ENCODE measurements at regions not wholly inside any gene's neighbourhood (a gene's known extent, or its start where the extent isn't known, plus 50 kb on each side); places are given as distances from the start of the nearest gene placed in this dataset.

DNA sequence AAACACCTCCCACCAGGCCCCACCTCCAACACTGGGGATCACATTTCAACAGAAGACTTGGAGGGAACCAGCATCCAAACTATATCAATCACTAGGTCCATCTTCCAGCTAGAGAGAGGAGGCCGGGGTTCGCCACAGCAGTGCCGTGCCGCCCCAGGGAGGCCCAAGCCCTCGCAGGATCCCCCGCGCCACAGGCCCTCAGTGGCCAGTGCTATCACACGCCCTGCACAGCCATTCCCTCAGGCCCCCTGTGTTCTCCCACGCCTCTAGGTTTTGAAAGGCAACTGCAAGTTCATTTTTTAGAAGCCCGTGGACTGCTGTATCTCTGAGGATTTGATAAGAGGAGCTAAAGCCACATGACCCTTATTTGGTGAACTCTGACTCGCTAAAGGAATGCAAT is 136.4 kb downstream of the OAT start:
- TF ChIP-seq FOSL1 (IDR thresholded peaks at IDR 0.05; ENCODE audit: low read depth) (no peak), SP1 (IDR thresholded peaks at IDR 0.05; ENCODE audit: low read depth) (no peak), POLR2A (IDR thresholded peaks at IDR 0.05; ENCODE audit: borderline replicate concordance, extremely low read depth, insufficient read depth, insufficient read length) (no peak), EZH2 (IDR thresholded peaks at IDR 0.05) (no peak), JUND (IDR thresholded peaks at IDR 0.05) (no peak), EZH2phosphoT487 (IDR thresholded peaks at IDR 0.05; ENCODE audit: borderline replicate concordance) (no peak), YY1 (IDR thresholded peaks at IDR 0.05; ENCODE audit: extremely low read depth, insufficient replicate concordance, low read depth, low read length) (no peak), TCF7L2 (IDR thresholded peaks at IDR 0.05; ENCODE audit: borderline replicate concordance, extremely low read depth, insufficient read depth, insufficient read length) (no peak), CEBPB (IDR thresholded peaks at IDR 0.05; ENCODE audit: low read depth) (no peak), RAD21 (IDR thresholded peaks at IDR 0.05; ENCODE audit: low read depth) (no peak), ELF1 (IDR thresholded peaks at IDR 0.05; ENCODE audit: borderline replicate concordance, low read depth) (no peak)
- TF ChIP-seq, protein P1, sequence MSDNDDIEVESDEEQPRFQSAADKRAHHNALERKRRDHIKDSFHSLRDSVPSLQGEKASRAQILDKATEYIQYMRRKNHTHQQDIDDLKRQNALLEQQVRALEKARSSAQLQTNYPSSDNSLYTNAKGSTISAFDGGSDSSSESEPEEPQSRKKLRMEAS (IDR thresholded peaks at IDR 0.05), result no peak
- TF ChIP-seq, protein P2, sequence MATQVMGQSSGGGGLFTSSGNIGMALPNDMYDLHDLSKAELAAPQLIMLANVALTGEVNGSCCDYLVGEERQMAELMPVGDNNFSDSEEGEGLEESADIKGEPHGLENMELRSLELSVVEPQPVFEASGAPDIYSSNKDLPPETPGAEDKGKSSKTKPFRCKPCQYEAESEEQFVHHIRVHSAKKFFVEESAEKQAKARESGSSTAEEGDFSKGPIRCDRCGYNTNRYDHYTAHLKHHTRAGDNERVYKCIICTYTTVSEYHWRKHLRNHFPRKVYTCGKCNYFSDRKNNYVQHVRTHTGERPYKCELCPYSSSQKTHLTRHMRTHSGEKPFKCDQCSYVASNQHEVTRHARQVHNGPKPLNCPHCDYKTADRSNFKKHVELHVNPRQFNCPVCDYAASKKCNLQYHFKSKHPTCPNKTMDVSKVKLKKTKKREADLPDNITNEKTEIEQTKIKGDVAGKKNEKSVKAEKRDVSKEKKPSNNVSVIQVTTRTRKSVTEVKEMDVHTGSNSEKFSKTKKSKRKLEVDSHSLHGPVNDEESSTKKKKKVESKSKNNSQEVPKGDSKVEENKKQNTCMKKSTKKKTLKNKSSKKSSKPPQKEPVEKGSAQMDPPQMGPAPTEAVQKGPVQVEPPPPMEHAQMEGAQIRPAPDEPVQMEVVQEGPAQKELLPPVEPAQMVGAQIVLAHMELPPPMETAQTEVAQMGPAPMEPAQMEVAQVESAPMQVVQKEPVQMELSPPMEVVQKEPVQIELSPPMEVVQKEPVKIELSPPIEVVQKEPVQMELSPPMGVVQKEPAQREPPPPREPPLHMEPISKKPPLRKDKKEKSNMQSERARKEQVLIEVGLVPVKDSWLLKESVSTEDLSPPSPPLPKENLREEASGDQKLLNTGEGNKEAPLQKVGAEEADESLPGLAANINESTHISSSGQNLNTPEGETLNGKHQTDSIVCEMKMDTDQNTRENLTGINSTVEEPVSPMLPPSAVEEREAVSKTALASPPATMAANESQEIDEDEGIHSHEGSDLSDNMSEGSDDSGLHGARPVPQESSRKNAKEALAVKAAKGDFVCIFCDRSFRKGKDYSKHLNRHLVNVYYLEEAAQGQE (IDR thresholded peaks at IDR 0.05; ENCODE audit: low read depth), result no peak
- TF ChIP-seq, protein P3, sequence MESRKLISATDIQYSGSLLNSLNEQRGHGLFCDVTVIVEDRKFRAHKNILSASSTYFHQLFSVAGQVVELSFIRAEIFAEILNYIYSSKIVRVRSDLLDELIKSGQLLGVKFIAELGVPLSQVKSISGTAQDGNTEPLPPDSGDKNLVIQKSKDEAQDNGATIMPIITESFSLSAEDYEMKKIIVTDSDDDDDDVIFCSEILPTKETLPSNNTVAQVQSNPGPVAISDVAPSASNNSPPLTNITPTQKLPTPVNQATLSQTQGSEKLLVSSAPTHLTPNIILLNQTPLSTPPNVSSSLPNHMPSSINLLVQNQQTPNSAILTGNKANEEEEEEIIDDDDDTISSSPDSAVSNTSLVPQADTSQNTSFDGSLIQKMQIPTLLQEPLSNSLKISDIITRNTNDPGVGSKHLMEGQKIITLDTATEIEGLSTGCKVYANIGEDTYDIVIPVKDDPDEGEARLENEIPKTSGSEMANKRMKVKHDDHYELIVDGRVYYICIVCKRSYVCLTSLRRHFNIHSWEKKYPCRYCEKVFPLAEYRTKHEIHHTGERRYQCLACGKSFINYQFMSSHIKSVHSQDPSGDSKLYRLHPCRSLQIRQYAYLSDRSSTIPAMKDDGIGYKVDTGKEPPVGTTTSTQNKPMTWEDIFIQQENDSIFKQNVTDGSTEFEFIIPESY (IDR thresholded peaks at IDR 0.05; ENCODE audit: extremely low read depth, insufficient replicate concordance, low read length), result no peak
- no peaks in the 10 kb centered on the region for H3K79me2 ChIP-seq (ENCODE audit: insufficient read depth, low read length)
- H3K9me3 ChIP-seq (ENCODE audit: control insufficient read depth in 1 of 2, insufficient read depth in 1 of 2, low read depth in 1 of 2, low read length in 2 of 2), result no peaks in the 10 kb centered on the region; a peak in 1 of 4 replicates
- no peaks in the 10 kb centered on the region for H3K4me1 ChIP-seq (ENCODE audit: control insufficient read depth in 1 of 2, insufficient read depth in 2 of 2, low read length in 2 of 2)
- H3K36me3 ChIP-seq (ENCODE audit: control insufficient read depth in 1 of 2, insufficient read depth in 2 of 2, low read length in 2 of 2), result no peaks in the 10 kb centered on the region
- no peak overlapping the region for H3K4me3 ChIP-seq (replicated peaks in 1 of 2; ENCODE audit: low read depth in 1 of 2, low read length in 2 of 2)
- H3K9ac ChIP-seq (ENCODE audit: low read length), result no peak overlapping the region
- no peaks in the 10 kb centered on the region for H3K9me2 ChIP-seq (ENCODE audit: insufficient read depth)
- ChIA-PET CTCF (no interaction called here), POLR2A (no interaction called here), RAD21 (ENCODE audit: low non-redundant PET in 1 of 2, low total read pairs in 2 of 2, uncharacterized antibody in 2 of 2, unreplicated experiment in 2 of 2) (no interaction called here)
- H3K27ac ChIP-seq (ENCODE audit: low read depth, low read length), result no peak overlapping the region
- intact Hi-C loops (cut with micrococcal nuclease), result no loop called here
- ATAC-seq (no peak), DNase-seq (ENCODE audit: low read depth, low spot score) (no peak)
- H4K20me1 ChIP-seq (ENCODE audit: insufficient read depth), result no peaks in the 10 kb centered on the region
- H2AFZ ChIP-seq (ENCODE audit: low read depth, low read length, poor library complexity, severe bottlenecking), result no peak overlapping the region
- no TSS peak for BruUV-seq (replicated peaks)
- no peaks in the 10 kb centered on the region for H3K27me3 ChIP-seq (ENCODE audit: insufficient read depth, low read length)
- H3K4me2 ChIP-seq (ENCODE audit: low read length), result no peak overlapping the region
